Effector memory CD4-positive, alpha-beta T cell (primary cell): ENCODE measurements at regions not wholly inside any gene's neighbourhood (a gene's known extent, or its start where the extent isn't known, plus 50 kb on each side); places are given as distances from the start of the nearest gene placed in this dataset.
"Not testable (repeated sequence)": the region's sequence is repeated elsewhere in the genome, so short reads cannot be mapped to it uniquely, and the experiment has no call there.

Source experiments
- DNase-seq, 3 donors: peaks; one replicate each; pipeline ENCODE4 v3.0.0-alpha.2; 2020
- H3K27ac ChIP-seq: 2 replicates; pipeline ENCODE4 v1.7.0; 2013; ENCODE audit warnings: mild to moderate bottlenecking, low read length, moderate library complexity; ENCODE audit not compliant: insufficient read depth, poor library complexity, severe bottlenecking
- H3K27me3 ChIP-seq: replicated peaks from 2 replicates; pipeline ENCODE4 v1.7.0; 2013; ENCODE audit warnings: mild to moderate bottlenecking, low read length; ENCODE audit not compliant: insufficient read depth, control insufficient read depth, poor library complexity, severe bottlenecking
- H3K36me3 ChIP-seq: 2 replicates; pipeline ENCODE4 v1.7.0; 2013; ENCODE audit warnings: mild to moderate bottlenecking, low read length, moderate library complexity; ENCODE audit not compliant: control insufficient read depth, insufficient read depth
- H3K4me1 ChIP-seq: 2 replicates; pipeline ENCODE4 v1.7.0; 2013; ENCODE audit warnings: low read length, mild to moderate bottlenecking; ENCODE audit not compliant: control insufficient read depth, insufficient read depth, poor library complexity, severe bottlenecking
- H3K4me3 ChIP-seq: 2 replicates; pipeline ENCODE4 v1.7.0; 2013; ENCODE audit warnings: low read length, low read depth, mild to moderate bottlenecking; ENCODE audit not compliant: insufficient read depth, poor library complexity, severe bottlenecking
- H3K9me3 ChIP-seq: 2 replicates; pipeline ENCODE4 v1.7.0; 2013; ENCODE audit warnings: mild to moderate bottlenecking, low read length, moderate library complexity; ENCODE audit not compliant: control insufficient read depth

- H3K9me3 ChIP-seq, H3K4me1 ChIP-seq, DNase-seq, H3K27ac ChIP-seq, H3K36me3 ChIP-seq, H3K4me3 ChIP-seq, H3K27me3 ChIP-seq: not testable (repeated sequence)
These were observed 69.2 kb upstream of the NOTCH2NLA start for GRCh38 chr1:146297781-146298574.

DNA sequence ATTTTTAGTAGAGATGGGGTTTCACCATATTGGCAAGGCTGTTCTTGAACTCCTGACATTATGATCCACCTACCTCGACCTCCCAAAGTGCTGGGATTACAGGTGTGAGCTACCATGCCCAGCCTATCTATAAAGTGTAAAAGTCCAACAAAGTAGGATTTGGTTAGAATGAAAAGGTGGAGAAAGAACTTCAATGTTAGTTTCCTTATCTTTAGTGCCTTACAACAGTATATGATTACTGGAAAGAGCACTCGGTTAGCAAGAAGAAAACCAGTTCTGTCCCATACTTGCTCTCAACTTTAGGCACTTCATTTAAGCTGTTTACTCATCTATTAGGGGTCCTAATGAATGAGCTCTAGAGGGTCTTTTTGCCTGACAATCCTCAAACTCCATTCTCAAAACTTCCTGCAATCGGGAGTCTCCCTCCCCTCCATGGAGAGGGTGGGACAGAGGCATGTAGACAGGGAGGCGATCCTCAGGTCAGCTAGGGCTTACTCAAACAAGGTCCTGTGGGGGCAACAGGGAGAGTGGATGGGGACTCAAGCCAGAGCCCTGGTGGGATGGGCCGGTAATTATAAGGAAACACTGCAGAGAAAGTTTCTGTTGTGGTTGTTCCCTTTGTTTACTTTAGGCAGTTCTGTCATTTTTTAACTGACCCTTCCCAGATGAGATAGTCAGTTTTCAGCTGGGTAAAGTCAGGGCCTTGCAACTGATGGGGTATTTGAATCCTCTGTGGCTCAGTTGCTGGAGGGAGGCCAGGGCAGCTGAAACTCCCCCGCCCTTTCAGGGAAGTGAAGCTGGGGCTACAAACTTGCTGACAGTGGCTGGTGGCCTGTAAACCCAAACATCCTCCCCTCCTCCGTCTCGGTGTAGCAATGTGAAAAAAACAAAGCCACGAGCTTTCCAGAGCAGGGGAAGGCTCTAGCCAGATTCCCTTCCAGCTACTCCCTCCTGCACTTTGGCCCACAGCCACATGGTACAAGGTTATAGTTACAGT lies 64.4 kb upstream of the NOTCH2NLA start:
- not testable (repeated sequence) for H3K27me3 ChIP-seq, H3K9me3 ChIP-seq, H3K27ac ChIP-seq, H3K36me3 ChIP-seq, H3K4me3 ChIP-seq, H3K4me1 ChIP-seq, DNase-seq

GRCh38 chr1:146292424-146292823 lies 63.6 kb upstream of the NOTCH2NLA start:
- DNase-seq, H3K9me3 ChIP-seq, H3K4me1 ChIP-seq, H3K36me3 ChIP-seq, H3K27me3 ChIP-seq, H3K27ac ChIP-seq, H3K4me3 ChIP-seq: not testable (repeated sequence)

DNA sequence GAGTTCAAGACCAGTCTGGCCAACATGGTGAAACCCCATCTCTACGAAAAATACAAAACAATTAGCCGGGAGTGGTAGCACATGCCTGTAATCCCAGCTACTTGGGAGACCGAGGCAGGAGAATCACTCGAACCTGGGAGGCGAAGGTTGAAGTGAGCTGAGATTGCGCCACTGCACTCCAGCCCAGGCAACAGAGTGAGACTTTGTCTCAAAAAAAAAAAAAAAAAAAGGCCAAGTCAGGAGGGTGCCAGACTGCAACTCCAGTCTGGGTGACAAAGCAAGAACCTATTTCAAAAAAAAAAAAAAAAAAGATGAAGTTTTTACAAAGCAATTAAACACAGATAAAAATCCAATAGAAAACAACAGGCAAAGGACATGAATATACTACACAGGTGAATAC lies 59.1 kb upstream of the NOTCH2NLA start:
- not testable (repeated sequence) for H3K9me3 ChIP-seq, H3K27me3 ChIP-seq, H3K36me3 ChIP-seq, H3K27ac ChIP-seq, DNase-seq, H3K4me3 ChIP-seq, H3K4me1 ChIP-seq

DNA sequence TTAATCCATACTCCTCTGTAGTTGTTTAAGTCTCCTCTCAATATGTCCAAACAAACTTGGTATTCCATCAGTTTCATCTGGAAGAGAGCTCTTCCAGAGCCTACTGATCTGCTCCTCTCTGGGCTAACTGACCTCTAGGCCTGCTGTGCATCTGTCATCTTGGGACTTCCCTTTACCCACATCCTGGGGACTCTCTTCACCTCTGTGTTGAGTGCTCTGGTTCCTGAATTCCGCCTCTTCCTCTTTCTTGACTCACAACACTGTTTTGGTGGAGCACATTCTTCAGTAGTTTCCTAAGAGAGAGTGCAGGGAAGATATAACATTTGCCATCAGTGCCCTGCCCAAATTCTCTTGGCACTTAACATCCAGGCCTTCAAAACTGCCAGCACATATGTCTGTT lies 55.9 kb upstream of the NOTCH2NLA start:
- H3K27ac ChIP-seq, DNase-seq, H3K36me3 ChIP-seq, H3K9me3 ChIP-seq, H3K27me3 ChIP-seq, H3K4me3 ChIP-seq, H3K4me1 ChIP-seq: not testable (repeated sequence)

DNA sequence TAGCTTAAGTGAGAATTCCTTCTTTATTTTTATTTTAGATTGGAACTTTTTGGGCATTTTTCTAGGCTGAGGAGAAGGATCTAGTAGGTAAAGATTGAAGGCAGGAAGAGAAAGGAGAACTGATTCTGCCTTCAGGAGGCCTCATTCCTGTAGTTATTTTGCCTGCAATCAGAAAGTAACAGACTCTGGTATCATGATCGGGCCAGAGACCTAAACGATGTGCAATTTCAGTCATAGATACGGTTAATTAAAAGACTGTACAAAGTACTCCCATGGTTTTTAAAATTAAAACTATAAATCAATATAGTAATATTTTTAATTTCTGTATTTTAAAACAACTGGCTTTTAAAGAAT lies 54.7 kb upstream of the NOTCH2NLA start:
- not testable (repeated sequence) for H3K36me3 ChIP-seq, H3K27ac ChIP-seq, H3K4me3 ChIP-seq, H3K4me1 ChIP-seq, H3K27me3 ChIP-seq, DNase-seq, H3K9me3 ChIP-seq

DNA sequence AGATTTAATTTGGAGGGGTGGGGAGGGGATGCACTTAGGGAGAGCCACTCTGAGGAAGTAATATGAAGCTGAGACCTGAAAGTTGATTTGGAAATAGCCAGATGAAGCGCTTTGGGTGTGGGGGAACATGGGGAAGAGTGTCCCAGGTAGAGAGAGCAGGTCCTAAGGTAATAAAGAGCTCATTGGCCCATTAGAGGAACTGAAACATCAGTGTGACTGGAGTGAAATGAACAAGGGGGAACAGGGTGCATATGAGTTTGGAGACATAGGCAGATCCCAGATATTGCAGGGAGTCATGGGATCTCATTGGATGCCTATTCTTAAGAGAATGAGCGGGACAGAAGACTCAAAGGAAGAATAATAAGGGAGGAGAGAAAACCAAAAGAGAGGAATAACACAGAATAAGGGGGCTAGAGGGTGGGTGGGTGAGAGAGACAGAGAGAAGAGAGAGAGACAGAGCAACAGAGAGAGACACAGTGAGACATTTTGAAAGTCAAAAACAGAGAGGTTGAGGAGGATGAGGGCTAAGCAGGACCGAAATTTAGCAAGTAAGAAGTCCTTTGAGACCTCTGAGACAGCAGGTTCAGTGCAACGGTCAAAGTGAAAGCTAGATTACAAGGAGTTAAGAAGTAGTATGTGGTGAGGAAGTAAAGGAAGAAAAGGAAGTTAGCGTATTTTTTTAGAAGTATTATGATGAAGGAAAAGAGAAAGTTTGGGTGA lies 54.1 kb upstream of the NOTCH2NLA start:
- not testable (repeated sequence) for H3K36me3 ChIP-seq, H3K4me3 ChIP-seq, DNase-seq, H3K4me1 ChIP-seq, H3K27me3 ChIP-seq, H3K9me3 ChIP-seq, H3K27ac ChIP-seq

- H3K9me3 ChIP-seq, DNase-seq, H3K36me3 ChIP-seq, H3K27ac ChIP-seq, H3K4me1 ChIP-seq, H3K27me3 ChIP-seq, H3K4me3 ChIP-seq: not testable (repeated sequence)
These were observed 52.7 kb upstream of the NOTCH2NLA start for GRCh38 chr1:146281522-146281921.

- H3K9me3 ChIP-seq, DNase-seq, H3K4me1 ChIP-seq: not testable (repeated sequence)
These were observed 49.9 kb upstream of the NOTCH2NLA start for GRCh38 chr1:146278758-146279157.

More at GRCh38 chr1:146278758-146279157, 49.9 kb upstream of the NOTCH2NLA start:
- H3K4me3 ChIP-seq, H3K27me3 ChIP-seq, H3K27ac ChIP-seq, H3K36me3 ChIP-seq: not testable (repeated sequence)
